Colon (tissue), 2 donors: ENCODE measurements at regions not wholly inside any gene's neighbourhood (a gene's known extent, or its start where the extent isn't known, plus 50 kb on each side); places are given as distances from the start of the nearest gene placed in this dataset.

Source experiments
- FAIRE-seq: peaks from 2 replicates; lab custom pipeline; 2012; peaks lifted over from hg19 to GRCh38; lab: Jason Lieb, UNC
- donor health status: control.
- donor health status: control.

DNA sequence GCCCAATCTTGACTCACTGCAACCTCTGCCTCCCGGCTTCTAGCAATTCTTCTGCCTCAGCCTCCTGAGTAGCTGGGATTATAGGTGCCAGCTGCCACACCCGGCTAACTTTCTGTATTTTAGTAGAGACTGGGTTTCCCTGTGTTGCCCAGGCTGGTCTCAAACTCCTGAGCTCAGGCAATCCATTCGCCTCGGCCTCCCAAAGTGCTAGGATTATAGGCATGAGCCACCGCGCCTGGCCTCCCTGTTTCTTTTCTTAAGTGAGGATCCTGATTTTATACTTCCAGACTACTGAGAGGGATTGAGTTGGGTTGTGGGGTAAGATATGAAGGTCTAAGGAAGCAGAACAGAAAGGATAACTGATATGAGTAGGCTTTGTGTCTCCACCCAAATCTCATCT lies 106.8 kb downstream of the CNTN3 start:
- FAIRE-seq: no peak

DNA sequence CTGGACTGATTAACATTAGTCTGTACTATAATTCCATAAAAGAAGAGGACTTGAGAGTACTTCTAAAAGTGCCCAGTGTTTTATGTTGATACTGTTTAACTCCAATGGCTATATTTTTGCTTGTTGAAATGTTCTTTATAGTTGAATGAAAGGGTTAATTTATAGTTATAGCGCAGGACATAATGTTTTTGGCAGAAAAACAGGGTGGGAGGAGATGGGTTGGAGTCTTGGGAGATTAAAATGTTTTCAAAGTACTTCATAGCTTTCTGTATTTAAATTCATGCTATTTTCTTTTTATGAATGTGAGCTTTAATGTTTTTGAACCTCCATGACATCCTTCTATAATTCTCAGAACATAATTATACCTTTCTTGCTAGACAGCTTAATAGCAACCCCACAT lies 108.2 kb downstream of the CNTN3 start:
- FAIRE-seq: no peak

DNA sequence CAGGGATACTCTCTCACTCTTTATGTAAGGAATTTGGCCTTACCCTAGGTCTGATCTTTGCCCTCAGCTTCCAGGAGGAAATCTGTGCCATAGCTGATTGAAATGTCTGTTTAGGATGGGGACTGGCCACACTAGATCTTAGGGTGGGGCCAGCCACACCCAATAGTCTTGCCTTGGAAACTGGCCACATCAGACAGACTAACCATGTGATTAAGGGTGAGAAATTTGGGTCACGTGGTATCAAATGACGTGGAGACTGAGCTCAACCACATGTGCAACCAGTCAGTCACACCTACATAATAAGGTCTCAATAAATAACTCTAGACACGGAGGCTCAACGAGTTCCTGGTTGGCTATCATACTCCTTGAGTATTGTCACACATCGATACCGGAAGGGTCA lies 113.5 kb downstream of the CNTN3 start:
- FAIRE-seq: no peak

DNA sequence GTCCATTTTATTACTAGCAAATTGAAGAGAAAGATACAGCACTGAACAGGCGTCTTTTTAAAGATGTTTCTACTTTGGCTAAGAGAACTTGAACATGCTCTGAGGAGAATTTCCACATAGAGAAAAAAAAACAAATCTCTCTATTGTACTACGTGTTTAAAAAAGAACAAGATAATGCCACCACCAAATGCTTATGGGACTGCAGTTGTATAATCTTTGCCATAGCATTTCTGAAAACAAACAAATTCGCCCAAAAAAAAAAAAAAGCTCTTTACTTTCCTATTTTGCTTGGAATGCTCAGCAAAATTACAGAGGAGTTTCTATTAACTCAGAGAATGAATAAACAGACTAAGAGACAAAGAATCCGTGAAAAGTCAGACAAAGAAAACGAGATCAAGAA lies 114.2 kb downstream of the CNTN3 start:
- no peak for FAIRE-seq

DNA sequence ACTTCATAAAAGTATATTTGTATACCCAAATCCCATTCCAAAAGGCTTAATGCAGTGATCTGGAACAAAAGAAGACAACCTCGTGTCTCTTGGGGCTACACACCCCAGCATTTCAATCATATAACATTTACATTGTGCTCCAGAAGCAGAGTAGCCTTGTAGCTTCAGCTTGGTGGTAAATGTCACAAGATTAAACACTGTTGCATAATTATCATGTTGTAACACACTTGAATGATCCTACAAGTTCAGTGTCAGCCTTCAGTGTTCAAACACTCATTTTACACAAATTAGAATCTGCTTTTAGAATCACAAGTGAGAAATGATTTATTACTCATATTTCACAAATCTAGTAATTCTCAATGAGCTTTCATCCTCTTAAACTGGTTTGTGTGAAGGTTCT lies 122.6 kb downstream of the CNTN3 start:
- no peak for FAIRE-seq

DNA sequence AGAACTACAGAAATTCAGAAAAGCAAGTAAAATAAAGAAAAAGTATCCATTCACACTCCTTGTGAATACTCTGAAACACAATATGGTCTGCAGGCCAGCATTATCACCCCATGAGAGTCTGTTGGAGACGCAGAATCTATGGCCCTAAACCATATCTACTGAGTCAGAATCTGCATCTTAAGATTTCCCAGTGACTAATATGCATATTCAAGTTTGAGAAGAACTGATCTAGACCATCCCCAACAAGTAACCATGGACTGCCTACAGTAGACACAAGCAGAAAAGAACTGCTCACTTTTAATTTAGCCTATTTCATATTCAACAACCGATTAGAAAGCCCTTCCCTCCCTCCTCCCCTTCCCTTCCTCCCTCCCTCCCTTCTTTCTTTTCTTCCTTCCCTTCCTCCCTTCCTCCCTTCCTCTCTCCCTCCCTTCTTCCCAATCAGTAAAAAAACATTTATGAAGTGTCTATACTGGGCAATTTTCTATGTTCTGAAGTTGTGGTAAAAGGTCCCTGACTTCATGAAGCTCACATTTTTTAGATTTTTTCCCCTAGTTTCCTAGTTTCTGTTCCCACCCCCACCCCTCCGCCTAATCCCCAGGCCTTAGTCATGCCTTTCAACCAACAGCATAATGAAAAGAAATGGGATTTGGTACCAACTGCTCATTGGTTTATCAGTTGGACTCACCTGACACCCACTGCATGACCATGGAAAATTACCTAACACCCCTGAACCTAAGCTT lies 125.2 kb downstream of the CNTN3 start:
- no peak for FAIRE-seq

DNA sequence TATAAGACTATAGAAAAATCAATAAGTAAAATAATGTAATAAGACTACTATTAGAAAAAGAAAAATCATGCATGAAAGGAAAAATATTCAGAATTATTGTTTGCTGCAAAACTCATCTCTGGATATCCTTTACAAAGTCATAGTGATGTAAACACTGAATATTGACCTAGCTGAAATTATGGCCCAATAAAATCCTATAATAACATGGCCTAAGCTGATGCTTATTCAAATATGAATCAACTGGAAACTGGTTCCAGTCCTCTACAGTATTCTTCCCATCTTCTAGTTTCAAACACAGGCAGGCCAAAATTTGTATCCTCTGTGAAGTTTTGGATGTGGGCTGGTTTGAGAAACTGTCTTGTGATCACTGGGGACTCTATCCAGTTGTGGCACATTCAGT lies 134.5 kb downstream of the CNTN3 start:
- no peak for FAIRE-seq

DNA sequence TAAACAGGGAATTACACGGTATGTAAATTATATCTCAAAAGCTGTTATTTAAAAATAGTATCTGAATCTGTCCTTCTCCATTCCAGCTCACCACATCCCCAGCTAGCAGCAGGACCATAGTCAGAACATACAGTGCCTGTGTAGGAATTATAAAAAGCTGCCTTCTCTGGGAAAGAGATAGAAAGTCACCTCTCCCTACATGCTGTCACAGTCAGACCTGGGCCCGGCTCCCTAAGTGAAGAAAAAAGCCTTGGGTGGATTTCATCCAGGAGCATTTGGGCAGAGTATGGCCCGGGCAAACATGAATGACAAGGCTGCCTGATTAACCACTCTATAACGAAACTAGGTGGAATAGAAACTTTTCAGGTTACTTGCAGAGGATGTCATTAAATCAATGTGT lies 144.1 kb downstream of the CNTN3 start:
- no peak for FAIRE-seq

DNA sequence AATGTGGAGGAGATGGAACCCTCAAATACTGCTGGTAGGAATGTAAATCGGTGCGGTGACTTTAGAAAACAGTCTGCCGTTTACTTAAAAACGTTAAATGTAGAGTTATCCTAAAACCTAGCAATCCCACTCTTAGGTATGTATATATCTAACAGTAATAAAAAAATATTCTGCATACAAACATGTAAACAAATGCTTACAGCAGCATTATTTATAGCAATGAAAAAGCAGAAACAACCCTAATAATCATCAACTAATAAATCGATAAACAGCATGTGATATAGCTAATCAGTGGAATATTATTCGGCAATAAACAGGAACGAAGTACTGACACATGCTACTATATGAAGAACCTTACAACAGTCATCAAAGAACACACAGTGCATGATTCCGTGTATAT lies 144.7 kb downstream of the CNTN3 start:
- no peak for FAIRE-seq

DNA sequence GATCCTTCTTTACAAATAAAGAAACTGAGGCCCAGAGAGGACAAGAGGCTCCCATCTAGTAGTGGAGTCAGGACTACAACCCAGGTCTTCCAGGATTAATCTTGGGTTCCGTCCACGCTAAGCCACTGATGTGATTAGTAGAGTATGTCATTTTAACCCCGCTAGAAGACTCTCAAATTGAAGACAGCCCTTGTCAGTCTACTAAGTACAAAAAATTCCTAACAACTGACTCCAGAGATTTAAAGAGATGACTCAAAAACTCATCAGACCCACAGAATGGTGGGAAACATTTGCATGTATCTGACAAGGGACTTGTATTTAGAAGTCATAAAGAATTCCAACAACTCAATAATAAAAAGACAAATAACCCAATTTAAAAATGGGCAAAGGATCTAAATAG lies 145.3 kb downstream of the CNTN3 start:
- FAIRE-seq: no peak

DNA sequence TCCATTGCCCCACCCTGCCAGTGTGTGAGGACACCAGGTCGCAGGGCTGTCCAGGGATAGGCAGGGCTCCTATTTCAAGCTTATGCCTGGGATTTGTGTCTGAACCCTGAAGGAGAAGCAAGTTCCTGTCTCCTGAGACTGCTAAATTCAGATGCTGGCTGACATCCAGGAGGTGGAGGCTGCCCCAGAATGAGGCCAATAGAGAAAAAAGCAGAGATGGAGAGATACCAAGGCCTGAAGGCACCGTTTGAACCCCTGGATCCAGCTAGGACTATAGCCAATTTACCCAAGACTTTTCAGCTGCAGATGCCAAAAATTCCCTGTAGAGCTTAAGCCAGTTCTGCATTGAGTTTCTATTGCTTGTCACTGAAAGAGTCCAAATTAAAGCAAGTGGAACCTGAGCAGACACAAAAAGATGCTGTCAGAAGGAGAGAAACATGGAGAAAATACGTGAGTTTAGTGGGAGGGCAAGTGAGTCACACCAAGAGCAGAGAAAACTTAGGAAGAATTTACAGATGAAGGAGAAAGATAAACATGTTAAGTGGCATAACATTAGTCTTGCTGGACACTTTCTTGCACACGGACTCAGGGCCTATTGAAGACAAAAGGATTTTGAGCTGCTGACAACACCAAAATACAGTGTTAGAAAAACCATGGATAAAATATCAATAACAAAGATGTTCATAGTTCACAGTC lies 148.6 kb downstream of the CNTN3 start:
- no peak for FAIRE-seq

DNA sequence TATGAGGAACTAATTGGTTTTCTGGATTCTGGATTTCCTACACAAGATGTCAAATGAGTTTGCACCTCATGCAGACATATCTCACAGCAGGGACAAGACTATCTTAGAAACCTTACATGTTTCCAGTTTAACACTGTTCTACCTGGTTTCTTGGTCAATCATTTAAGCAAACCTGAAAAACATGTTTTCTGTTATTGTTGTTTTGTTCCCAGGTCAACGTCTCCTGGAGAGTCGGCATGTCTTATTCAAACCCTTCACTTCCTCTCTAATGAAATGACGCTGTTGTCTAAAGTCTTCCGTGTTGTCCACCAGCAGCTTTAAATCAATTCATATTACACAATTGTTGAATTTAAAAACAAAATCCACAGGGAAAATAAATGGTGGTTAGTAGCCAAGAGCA lies 150.9 kb downstream of the CNTN3 start:
- no peak for FAIRE-seq

DNA sequence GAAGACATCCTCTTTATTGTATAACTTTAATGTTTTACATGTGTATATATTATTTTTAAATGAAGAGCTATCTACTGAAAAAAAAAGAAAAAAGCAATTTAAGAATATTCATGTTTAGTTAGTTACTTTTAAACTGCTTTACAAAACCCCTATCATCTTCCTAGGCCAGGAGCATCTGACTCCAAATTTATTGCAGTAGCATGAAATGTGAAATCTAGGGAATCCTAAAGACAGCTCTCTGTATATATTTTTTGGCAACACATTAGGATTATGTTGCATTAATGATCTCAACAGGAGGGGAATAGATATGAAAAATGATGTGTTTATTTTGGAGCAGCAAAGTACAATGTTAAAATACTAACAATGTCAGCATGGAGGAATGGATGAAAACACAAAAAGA lies 158.3 kb downstream of the CNTN3 start:
- FAIRE-seq: no peak

DNA sequence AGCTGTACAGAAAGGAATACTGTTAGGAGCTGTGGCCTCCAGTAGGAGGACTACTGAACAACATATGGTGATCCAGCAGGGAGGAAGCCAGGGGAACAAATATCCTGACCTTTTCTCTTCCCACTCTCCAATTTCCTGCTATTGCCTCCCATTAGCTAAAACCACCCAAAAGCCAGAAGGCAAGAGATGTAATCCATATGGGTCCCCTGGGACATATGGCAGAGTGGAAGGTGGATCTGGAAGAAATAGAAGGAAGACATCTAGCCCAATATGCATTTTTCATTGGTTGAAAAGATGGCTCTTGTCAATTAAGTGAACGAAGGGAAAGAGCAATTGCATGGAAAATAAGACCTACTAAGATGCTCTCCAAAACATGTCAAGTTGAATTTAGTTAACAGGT lies 167.2 kb downstream of the CNTN3 start:
- no peak for FAIRE-seq

DNA sequence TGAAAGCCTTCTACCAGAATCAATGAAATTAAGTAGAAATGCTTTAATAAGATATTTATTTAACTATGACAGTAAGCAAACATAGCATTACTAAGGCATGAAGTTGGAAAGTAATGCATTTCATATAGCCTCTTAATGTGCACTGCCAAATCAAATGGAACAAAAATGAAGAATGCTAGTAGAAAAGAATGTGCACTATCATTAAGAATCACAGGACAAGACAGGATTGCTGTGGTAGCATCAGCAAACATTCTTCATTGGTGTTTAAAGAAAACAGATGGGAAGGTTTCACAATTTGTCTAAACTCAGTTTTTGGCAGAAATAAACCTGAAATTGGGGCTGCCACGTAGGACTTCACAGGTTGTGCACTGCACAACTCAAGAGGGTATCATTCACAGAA lies 168.9 kb downstream of the CNTN3 start:
- FAIRE-seq: no peak

DNA sequence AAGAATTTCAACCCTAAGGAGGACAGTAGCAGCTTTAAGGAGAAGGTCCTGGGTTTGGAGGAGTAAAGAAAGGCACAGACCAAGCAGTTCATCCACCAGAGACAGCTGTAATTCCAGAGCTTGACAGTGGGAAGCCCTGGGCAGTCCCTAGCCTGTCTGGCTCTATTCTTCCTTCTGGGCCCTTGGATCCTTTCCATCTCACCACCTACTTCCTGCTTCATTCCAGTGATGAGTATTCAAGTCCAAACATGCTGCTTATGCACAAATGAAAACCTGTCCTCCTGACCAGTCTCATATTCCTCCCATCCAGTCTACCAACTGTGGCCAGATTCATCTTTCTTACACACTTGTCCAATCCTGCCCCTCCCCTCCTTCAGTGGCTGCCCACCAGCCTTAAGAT lies 171.4 kb downstream of the CNTN3 start:
- FAIRE-seq: no peak

DNA sequence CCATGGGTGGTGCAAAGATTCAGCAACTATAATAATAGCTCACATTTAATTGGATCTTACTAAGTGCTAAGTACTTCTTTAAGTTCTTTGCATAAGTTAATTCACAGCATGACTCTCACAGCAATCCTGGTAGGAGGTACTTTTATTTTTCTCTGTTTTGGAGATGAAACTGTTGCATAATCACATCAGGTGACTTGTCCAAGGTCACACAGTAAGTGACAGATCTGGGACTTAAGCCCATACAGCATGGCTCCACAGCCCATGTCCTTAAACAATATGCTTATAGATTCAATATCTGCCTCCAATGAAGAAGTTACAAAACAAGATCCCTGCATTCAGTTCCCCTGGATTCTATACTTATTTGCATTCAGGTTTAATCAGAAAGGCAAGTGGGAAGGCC lies 171.8 kb downstream of the CNTN3 start:
- FAIRE-seq: no peak

DNA sequence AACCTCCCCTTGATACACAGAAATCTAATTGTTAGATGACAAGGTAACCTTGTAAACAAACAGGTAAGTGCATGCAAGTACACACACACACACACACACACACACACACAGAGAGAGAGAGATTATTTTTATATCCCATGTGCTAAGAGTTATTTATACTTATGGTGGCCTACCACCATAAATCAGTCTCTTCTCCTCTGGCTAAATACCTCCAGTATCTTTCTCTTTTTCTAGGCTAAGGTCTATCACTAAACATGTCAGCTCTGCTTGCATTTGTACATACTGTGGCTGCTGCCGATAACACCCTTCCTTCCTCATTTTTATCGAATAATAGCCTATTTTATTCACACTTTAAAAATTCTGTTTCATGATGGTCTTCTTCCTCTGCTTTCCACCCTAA lies 172.4 kb downstream of the CNTN3 start:
- no peak for FAIRE-seq

DNA sequence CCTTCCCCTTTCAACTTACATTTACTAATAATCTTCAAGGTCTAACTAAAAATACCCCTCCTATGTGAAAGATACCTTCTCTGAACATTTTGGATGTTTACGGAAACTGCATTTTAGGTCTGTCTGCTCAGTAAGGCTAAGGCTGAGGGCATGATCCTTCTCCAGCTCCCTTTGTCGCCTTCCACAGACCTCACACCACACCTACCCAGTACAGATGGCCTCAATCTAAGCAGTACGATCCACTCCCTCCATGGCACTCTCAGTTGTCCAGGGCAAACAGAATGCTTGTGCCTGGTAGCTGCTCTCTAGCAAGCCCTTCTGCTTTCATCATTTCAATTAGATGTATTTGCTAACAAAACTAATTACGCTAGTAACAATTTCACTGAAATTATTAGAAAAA lies 178.3 kb downstream of the CNTN3 start:
- FAIRE-seq: no peak

DNA sequence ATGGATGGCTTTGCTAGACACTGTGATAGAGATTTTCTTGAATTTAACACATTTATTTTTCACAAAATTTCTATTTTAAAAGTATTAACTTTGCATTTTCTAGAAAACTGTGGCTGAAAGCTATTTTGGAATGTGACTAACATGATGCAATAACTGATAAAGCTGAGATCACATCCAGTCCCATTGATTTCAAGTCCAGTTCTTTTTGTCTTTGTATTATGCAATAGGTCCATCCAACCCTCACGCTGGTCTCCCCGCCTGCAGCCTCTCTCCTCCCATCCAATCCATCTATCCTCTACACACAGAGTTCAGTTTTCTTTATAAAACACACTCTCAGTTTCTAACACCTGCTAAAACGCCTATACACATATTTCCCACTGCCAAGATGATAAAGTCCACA lies 178.8 kb downstream of the CNTN3 start:
- FAIRE-seq: no peak

DNA sequence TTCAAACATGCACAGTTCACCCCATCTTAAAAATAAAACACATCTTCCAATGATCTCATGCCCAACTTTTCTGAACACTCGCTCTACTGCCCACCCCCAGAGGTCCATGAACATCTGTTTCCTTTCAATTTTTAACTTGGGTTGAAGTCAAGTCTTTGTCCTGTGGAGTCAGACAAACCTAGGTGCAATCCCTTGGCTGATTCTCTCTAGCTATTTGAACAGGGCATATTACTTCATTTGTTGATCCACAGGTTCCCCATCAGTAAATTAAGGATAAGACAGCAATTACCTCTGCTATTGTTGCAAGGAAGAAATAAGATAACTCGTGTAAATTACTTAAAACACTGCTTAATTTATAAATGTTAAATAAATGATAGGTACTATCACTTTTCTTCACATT lies 180.1 kb downstream of the CNTN3 start:
- FAIRE-seq: no peak

DNA sequence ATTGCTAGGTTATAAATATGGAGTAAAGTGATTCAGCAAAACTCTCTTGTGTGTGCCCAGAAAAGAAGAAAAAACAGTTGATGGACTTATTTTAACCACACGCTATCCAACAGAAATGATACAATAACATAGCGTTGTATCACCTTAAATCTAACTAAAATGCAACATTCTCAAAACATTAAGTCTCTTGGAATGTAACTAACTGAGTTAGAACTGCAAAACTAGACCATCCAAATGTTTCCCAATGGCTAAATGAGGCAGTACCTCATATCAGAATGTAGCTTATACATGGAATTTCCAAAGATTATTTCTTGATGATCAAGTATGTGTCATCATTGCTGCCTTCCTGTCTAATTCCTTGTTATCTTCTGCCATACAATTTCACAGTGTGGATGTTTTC lies 187.9 kb downstream of the CNTN3 start:
- FAIRE-seq: no peak

DNA sequence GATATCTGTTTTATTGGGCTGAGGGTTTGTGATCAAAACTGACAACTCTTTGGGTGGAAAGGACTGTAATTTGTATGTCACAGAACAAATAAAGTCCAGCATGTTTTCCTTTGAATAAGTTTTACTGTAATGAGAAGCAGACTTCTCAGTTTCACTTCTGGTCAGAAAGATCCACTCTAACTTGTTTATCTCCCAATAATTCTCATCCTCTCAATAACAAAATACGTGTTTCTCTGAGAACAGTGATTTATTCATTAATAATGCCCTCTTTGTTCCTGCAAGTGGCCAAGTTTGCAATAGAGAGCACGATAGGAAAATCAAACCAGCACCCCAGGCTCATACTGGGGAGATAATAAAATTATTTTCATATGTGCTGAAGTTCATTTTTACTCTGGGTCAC lies 190.6 kb downstream of the CNTN3 start:
- FAIRE-seq: no peak

DNA sequence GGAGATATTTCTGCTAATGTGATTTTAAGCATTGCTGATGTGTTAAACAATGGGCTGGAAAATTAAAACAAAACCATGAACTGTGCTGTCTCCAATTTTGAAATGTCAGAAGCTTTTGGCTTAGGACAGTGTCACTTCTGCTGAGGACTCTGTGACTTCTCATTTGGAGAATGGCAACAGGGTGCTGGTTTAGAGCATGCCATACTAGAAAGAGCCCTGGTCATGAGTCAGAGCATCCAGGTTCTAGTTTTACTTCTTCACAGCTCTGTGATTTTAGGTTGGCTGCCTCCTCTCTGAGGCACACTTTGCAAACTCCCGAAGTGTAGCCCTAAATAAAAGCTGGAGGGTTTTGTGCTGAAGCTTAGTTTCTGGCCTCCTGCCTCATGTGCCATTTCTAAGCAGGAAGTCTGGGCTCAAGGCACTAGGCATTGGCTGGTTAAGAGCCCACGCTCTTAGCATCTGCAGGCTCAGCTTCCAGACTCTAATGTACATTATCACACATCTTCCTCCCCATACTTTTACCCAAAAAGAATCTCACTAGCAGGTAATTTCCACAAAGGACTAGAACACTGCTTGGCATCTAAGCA lies 193.8 kb downstream of the CNTN3 start:
- no peak for FAIRE-seq
